Ovary (tissue), 3 donors: ENCODE measurements at regions not wholly inside any gene's neighbourhood (a gene's known extent, or its start where the extent isn't known, plus 50 kb on each side); places are given as distances from the start of the nearest gene placed in this dataset.

Experiments
- EP300 ChIP-seq: sonication (generic); formaldehyde crosslinking; IDR thresholded peaks from one replicate; pipeline ENCODE4 v1.6.1; 2017; ENCODE audit warnings: antibody characterized with exemption
- TF ChIP-seq, protein P1 (sequence below), 3 donors: fragments of 450-650 bp in 2 of 3; fragments of 200-600 bp in 1 of 3; IDR thresholded peaks; one replicate each; pipeline versions ENCODE4 v1.5.1 to v1.8.0; 2016 to 2022; ENCODE audit warnings: antibody characterized with exemption in 3 of 3, mild to moderate bottlenecking in 1 of 3
- donor health status: DM: no; HTN: no; CAD: no.

DNA sequence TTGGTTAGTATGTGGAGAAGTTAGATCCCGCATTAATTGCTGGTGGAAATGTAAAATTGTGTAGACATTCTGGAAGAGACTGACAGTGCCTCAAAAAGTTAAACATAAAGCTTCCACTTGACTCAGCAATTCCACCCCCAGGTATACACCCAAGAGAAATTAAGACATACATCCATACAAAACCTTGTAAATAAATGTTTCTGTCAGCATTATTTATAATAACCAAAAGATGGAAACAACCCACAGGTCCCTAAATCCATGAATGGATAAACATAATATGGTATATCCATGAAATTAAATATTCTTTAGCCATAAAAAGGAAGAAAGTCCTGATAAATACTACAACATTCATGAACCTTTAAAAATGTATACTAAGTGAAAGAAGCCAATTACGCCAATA lies 817.4 kb downstream of the NTRK3 start:
- TF ChIP-seq, protein P1, sequence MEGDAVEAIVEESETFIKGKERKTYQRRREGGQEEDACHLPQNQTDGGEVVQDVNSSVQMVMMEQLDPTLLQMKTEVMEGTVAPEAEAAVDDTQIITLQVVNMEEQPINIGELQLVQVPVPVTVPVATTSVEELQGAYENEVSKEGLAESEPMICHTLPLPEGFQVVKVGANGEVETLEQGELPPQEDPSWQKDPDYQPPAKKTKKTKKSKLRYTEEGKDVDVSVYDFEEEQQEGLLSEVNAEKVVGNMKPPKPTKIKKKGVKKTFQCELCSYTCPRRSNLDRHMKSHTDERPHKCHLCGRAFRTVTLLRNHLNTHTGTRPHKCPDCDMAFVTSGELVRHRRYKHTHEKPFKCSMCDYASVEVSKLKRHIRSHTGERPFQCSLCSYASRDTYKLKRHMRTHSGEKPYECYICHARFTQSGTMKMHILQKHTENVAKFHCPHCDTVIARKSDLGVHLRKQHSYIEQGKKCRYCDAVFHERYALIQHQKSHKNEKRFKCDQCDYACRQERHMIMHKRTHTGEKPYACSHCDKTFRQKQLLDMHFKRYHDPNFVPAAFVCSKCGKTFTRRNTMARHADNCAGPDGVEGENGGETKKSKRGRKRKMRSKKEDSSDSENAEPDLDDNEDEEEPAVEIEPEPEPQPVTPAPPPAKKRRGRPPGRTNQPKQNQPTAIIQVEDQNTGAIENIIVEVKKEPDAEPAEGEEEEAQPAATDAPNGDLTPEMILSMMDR (IDR thresholded peaks at IDR 0.05): no peak
- no peak for TF ChIP-seq EP300
